SK-N-SH treated with all-trans-retinoic acid at 6 μM for 48 hours (cell line): ENCODE measurements at regions not wholly inside any gene's neighbourhood (a gene's known extent, or its start where the extent isn't known, plus 50 kb on each side); places are given as distances from the start of the nearest gene placed in this dataset.
A peak's percentile ranks its signal among the peaks of the same experiment; 100 is the strongest.

Experiments used
- ATAC-seq: fragments of 200-7000 bp; cut with Tn5 transposase; 3 replicates; pipeline ENCODE4 v1.9.1; 2020; ENCODE audit warnings: mild to moderate bottlenecking, moderate library complexity
- BACH2 ChIP-seq: fragments of 250-450 bp; sonication (Bioruptor Pico); IDR thresholded peaks from 2 replicates; pipeline ENCODE4 v1.9.0; 2021; ENCODE audit warnings: mild to moderate bottlenecking, borderline replicate concordance
- CREB5 ChIP-seq: fragments of 250-450 bp; sonication (Bioruptor Pico); IDR thresholded peaks from 2 replicates; pipeline ENCODE4 v1.5.1; 2020; ENCODE audit warnings: low read depth, mild to moderate bottlenecking, moderate library complexity
- CSDC2 ChIP-seq: fragments of 250-450 bp; sonication (Bioruptor Pico); IDR thresholded peaks from 2 replicates; pipeline ENCODE4 v1.5.0; 2020; ENCODE audit warnings: mild to moderate bottlenecking, moderate library complexity
- CSRNP3 ChIP-seq: fragments of 250-450 bp; sonication (Bioruptor Pico); IDR thresholded peaks from 2 replicates; pipeline ENCODE4 v1.5.1; 2021; ENCODE audit warnings: mild to moderate bottlenecking, moderate library complexity
- ESRRG ChIP-seq: fragments of 250-450 bp; sonication (Bioruptor Pico); IDR thresholded peaks from 2 replicates; pipeline ENCODE4 v1.6.1; 2021; ENCODE audit warnings: mild to moderate bottlenecking
- GLIS3 ChIP-seq: fragments of 250-450 bp; sonication (Bioruptor Pico); IDR thresholded peaks from 2 replicates; pipeline ENCODE4 v1.5.0; 2020; ENCODE audit warnings: mild to moderate bottlenecking, moderate library complexity
- ISL1 ChIP-seq: fragments of 250-450 bp; sonication (Bioruptor Pico); IDR thresholded peaks from 2 replicates; pipeline ENCODE4 v2.1.2; 2022; ENCODE audit warnings: mild to moderate bottlenecking, moderate library complexity
- OSR1 ChIP-seq: fragments of 250-450 bp; sonication (Bioruptor Pico); IDR thresholded peaks from 2 replicates; pipeline ENCODE4 v1.8.0; 2022; ENCODE audit warnings: moderate library complexity, mild to moderate bottlenecking, inconsistent platforms
- PATZ1 ChIP-seq: fragments of 250-450 bp; sonication (Bioruptor Pico); IDR thresholded peaks from 2 replicates; pipeline ENCODE4 v1.8.0; 2020; ENCODE audit warnings: mild to moderate bottlenecking, moderate library complexity, borderline replicate concordance
- POU6F1 ChIP-seq: fragments of 250-450 bp; sonication (Bioruptor Pico); IDR thresholded peaks from 2 replicates; pipeline ENCODE4 v1.8.0; 2021; ENCODE audit warnings: low read depth, mild to moderate bottlenecking, moderate library complexity, borderline replicate concordance
- PPARA ChIP-seq: fragments of 250-450 bp; sonication (Bioruptor Pico); IDR thresholded peaks from 2 replicates; pipeline ENCODE4 v1.5.0; 2020; ENCODE audit warnings: mild to moderate bottlenecking, borderline replicate concordance
- RARB ChIP-seq: fragments of 250-450 bp; sonication (Bioruptor Pico); IDR thresholded peaks from 2 replicates; pipeline ENCODE4 v1.8.0; 2021; ENCODE audit warnings: mild to moderate bottlenecking, moderate library complexity
- SNAI2 ChIP-seq: fragments of 250-450 bp; sonication (Bioruptor Pico); IDR thresholded peaks from 2 replicates; pipeline ENCODE4 v1.5.0; 2020; ENCODE audit warnings: mild to moderate bottlenecking, moderate library complexity
- TCF4 ChIP-seq: fragments of 250-450 bp; sonication (Bioruptor Pico); IDR thresholded peaks from 2 replicates; pipeline ENCODE4 v1.8.0; 2021; ENCODE audit warnings: mild to moderate bottlenecking, moderate library complexity, borderline replicate concordance
- TOX ChIP-seq: fragments of 250-450 bp; sonication (Bioruptor Pico); IDR thresholded peaks from 2 replicates; pipeline ENCODE4 v1.8.0; 2021; ENCODE audit warnings: mild to moderate bottlenecking, moderate library complexity, borderline replicate concordance
- ZC3H10 ChIP-seq: fragments of 250-450 bp; sonication (Bioruptor Pico); IDR thresholded peaks from 2 replicates; pipeline ENCODE4 v1.5.1; 2021; ENCODE audit warnings: mild to moderate bottlenecking, moderate library complexity
- ZFP3 ChIP-seq: fragments of 250-450 bp; sonication (Bioruptor Pico); IDR thresholded peaks from 2 replicates; pipeline ENCODE4 v1.5.0; 2020; ENCODE audit warnings: mild to moderate bottlenecking, moderate library complexity
- ZFP30 ChIP-seq: fragments of 450-650 bp; formaldehyde crosslinking; IDR thresholded peaks from 2 replicates; pipeline ENCODE4 v1.5.0; 2022; ENCODE audit warnings: mild to moderate bottlenecking, moderate library complexity
- ZNF565 ChIP-seq: fragments of 450-650 bp; formaldehyde crosslinking; conservative IDR thresholded peaks from 2 replicates; pipeline ENCODE4 v1.5.0; 2020; ENCODE audit warnings: low read depth, mild to moderate bottlenecking, moderate library complexity
- ZNF70 ChIP-seq: fragments of 450-650 bp; formaldehyde crosslinking; IDR thresholded peaks from 2 replicates; pipeline ENCODE4 v1.5.0; 2020; ENCODE audit warnings: mild to moderate bottlenecking, moderate library complexity
- ZNF8 ChIP-seq: fragments of 450-650 bp; formaldehyde crosslinking; IDR thresholded peaks from 2 replicates; pipeline ENCODE4 v1.5.0; 2020; ENCODE audit warnings: mild to moderate bottlenecking, moderate library complexity

- ATAC-seq: no peak
These were observed 186.9 kb upstream of the PIEZO2 start for GRCh38 chr18:11336241-11336640.

GRCh38 chr18:11327391-11328009, 178.1 kb upstream of the PIEZO2 start:
- TF ChIP-seq CSDC2 (CRISPR knock-in tag): no peak
- TF ChIP-seq, all 23 proteins: peak for 0
- ATAC-seq: no peak

More at GRCh38 chr18:11336241-11336640, 186.9 kb upstream of the PIEZO2 start:
- no peak for TF ChIP-seq ESRRG
- no peak for TF ChIP-seq CSRNP3 (CRISPR knock-in tag)
- TF ChIP-seq OSR1: no peak
- TF ChIP-seq ZFP30 (CRISPR knock-in tag): no peak
- no peak for TF ChIP-seq RARB (CRISPR knock-in tag)
- TF ChIP-seq ZFP3 (CRISPR knock-in tag): no peak
- TF ChIP-seq SNAI2: no peak

GRCh38 chr18:11324956-11325882, 175.8 kb upstream of the PIEZO2 start:
- peak; percentile 64 for ATAC-seq

More at GRCh38 chr18:11324956-11325882, 175.8 kb upstream of the PIEZO2 start:
- TF ChIP-seq POU6F1: no peak
- TF ChIP-seq PPARA (CRISPR knock-in tag): no peak
- TF ChIP-seq CSRNP3 (CRISPR knock-in tag): no peak
- TF ChIP-seq TOX (CRISPR knock-in tag): no peak
- TF ChIP-seq ZFP3 (CRISPR knock-in tag): no peak
- TF ChIP-seq RARB (CRISPR knock-in tag): no peak
- TF ChIP-seq TCF4 (CRISPR knock-in tag): no peak
- no peak for TF ChIP-seq OSR1
- TF ChIP-seq CREB5 (CRISPR knock-in tag): no peak
- TF ChIP-seq ZC3H10 (CRISPR knock-in tag): no peak
- no peak for TF ChIP-seq PATZ1 (CRISPR knock-in tag)
- TF ChIP-seq ZNF8 (CRISPR knock-in tag): no peak
- TF ChIP-seq ESRRG: no peak
- TF ChIP-seq BACH2: no peak
- TF ChIP-seq GLIS3 (CRISPR knock-in tag): no peak
- TF ChIP-seq ZFP30 (CRISPR knock-in tag): no peak
- no peak for TF ChIP-seq ZNF565
- TF ChIP-seq CSDC2 (CRISPR knock-in tag): no peak
- TF ChIP-seq ISL1 (CRISPR knock-in tag): no peak
- TF ChIP-seq ZNF70 (CRISPR knock-in tag): no peak
